ENCODE measurements at regions not wholly inside any gene's neighbourhood (a gene's known extent, or its start where the extent isn't known, plus 50 kb on each side); places are given as distances from the start of the nearest gene placed in this dataset.

DNA sequence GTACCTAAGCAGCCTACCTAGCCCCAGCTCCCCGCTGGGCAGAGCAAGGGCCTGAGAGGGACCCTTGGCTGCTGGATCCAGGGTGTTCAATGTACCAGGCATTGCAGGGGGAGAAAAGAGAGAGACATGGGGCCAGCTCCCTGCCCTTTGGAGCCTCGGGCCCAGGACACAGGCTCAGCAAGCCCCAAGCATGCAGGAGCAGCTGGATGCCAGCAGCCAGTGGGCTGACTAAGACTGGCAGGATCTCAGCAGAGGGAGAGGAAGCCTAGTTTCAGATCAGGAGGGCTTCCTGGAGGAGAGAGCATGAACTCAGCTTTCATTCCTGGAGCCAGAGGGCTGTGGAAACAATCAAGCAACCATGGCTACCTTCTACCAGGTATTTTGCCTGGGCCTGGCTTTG, 82.0 kb upstream of the NKD1 start:
- no peak overlapping the region for H3K4me3 ChIP-seq (ENCODE audit: low read depth, low read length)
- DNase-seq (ENCODE audit: low read depth) = no peak
- TF ChIP-seq, protein P1, sequence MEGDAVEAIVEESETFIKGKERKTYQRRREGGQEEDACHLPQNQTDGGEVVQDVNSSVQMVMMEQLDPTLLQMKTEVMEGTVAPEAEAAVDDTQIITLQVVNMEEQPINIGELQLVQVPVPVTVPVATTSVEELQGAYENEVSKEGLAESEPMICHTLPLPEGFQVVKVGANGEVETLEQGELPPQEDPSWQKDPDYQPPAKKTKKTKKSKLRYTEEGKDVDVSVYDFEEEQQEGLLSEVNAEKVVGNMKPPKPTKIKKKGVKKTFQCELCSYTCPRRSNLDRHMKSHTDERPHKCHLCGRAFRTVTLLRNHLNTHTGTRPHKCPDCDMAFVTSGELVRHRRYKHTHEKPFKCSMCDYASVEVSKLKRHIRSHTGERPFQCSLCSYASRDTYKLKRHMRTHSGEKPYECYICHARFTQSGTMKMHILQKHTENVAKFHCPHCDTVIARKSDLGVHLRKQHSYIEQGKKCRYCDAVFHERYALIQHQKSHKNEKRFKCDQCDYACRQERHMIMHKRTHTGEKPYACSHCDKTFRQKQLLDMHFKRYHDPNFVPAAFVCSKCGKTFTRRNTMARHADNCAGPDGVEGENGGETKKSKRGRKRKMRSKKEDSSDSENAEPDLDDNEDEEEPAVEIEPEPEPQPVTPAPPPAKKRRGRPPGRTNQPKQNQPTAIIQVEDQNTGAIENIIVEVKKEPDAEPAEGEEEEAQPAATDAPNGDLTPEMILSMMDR (IDR thresholded peaks at IDR 0.05; ENCODE audit: control insufficient read depth, extremely low read depth, insufficient read depth) = no peak

DNA sequence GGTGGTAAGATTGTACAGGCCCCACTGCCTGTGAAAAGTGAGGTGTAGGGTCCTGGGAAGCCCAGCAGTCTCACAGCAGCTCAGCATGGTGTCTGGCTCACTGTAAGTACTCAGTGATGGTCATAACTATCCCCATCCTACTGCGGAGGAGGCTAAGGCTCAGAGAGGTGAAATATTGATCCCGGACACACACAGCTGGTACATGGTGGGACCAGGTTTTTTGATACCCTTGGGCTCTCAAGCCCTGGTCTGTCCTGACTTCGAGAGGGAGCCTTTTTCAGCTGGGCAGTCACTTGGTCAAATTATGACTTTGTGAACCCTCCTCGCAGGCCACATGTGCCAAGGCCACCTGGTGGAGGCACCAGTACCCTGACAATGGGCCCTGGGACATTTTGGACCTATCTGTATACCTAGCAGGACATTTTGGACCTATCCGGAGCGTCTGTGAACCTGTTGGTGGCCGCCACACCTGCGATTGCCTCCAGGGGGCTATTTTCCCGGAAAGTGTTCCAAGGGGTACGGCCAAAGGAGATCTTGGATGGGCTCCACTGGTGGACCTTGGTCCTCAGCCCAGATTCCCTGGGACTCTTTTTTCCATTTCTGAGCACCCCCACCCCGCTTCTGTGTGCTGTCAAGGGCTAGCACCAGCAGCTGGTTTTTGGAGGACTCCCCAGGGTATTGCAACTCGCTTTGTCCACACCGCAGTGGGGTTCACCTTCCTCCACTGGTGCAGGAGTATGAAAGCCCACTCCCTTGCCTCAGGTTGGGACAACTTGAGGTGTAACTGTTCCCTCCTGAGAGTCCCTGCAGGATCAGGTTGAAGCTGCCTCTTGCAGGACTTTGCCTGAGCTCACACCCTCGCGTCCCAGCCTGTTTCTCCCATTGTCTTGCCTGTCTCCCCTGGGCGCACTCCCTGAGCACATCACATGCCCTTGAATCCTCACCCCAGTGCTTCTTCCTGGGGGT, 83.6 kb upstream of the NKD1 start:
- DNase-seq (ENCODE audit: low read depth) = no peak
- TF ChIP-seq, protein P1 (IDR thresholded peaks at IDR 0.05; ENCODE audit: control insufficient read depth, extremely low read depth, insufficient read depth) = no peak
- no peak overlapping the region for H3K4me3 ChIP-seq (ENCODE audit: low read depth, low read length)

DNA sequence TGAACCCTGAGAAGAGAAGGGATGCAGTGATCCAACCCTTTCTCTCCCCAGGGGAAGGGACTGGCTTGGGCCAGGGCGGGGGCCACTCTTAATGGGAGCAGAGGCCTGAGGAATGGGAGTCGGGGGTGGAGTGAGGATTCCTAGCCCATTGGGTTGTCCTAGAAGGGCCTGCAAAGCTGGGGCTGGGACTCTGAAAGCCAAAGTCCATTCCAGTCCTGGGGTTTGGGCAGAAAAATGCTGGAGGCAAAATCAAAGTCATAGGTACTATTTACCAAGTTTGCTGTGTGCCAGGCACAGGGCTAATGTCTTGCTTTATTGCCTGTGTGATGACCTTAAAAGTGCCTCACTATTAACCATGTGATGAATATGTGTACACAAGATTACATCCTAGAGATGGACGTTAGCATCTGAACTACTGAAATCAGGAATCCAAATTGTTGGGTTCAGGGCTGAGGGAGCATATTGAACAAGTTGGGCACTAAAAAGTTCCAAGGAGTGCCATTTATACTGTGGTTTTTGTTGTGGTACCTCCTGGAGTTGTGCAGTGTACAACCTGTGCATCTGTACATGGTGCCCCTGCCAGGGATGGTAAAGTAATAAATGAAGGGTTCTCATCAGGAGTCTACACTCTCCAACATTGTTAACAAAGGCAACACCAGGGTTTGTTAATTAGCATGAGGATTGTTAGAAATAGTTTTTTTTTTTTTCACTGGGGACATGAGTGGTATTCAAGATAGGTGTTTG, 84.4 kb upstream of the NKD1 start:
- DNase-seq (ENCODE audit: low read depth) = no peak
- H3K4me3 ChIP-seq (ENCODE audit: low read depth, low read length) = no peak overlapping the region
- TF ChIP-seq, protein P1 (IDR thresholded peaks at IDR 0.05; ENCODE audit: control insufficient read depth, extremely low read depth, insufficient read depth) = no peak

DNA sequence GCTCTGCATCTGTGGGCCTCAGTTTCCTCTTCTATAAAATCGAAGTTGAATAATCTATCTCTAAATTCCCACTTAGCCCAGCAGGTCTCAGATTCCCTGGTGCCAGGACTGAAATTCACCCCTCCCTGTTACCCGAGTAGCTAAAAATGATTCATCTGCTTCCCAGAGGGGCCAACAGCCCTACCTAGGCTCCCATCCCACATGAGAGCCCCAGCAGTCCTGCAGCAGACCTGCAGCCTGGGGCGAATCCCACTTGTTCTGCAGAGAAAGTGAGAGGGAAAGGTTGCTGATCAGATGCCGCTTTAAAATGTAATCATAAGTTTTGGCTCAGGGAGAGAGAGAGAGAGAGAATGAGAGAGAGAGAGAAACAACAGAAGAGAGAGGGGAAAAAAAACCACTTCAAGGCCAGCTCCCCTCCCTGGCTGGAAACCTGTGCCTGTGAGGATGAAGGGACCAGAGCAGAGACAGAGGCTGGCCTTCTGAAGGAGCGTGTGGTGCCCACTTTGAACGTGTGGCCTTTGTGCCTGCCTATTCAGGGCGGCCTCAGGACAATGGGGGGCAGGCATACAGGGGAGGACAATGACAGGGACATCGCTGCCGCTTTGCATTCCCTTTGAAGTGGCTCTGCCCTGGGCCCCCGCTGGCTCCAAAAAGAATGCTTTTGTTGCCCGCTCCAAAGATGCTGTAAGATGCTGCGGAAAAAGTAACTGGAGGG, 85.2 kb upstream of the NKD1 start:
- H3K4me3 ChIP-seq (ENCODE audit: low read depth, low read length) = no peak overlapping the region
- no peak for DNase-seq (ENCODE audit: low read depth)
- TF ChIP-seq, protein P1 (IDR thresholded peaks at IDR 0.05; ENCODE audit: control insufficient read depth, extremely low read depth, insufficient read depth) = no peak

DNA sequence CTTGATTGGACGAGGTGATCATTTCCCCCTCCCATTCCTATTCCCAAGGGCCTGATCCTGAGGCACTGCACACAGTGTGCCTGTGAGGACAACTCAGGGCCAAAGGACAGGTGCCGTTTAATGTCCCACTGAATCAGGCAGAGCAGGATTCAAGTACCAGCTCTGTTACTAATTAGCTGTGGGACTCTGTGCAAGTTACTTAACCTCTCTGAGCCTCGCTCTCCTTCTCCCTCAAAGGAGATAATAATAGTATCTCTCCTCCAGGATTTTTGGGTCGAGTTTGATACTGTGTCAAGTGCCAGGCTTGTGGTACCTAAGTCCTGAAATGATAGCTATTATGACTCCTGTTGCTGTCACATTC, 86.8 kb upstream of the NKD1 start:
- no peak for DNase-seq (ENCODE audit: low read depth)
- H3K4me3 ChIP-seq (ENCODE audit: low read depth, low read length) = no peak overlapping the region
- TF ChIP-seq, protein P1 (IDR thresholded peaks at IDR 0.05; ENCODE audit: control insufficient read depth, extremely low read depth, insufficient read depth) = no peak

DNA sequence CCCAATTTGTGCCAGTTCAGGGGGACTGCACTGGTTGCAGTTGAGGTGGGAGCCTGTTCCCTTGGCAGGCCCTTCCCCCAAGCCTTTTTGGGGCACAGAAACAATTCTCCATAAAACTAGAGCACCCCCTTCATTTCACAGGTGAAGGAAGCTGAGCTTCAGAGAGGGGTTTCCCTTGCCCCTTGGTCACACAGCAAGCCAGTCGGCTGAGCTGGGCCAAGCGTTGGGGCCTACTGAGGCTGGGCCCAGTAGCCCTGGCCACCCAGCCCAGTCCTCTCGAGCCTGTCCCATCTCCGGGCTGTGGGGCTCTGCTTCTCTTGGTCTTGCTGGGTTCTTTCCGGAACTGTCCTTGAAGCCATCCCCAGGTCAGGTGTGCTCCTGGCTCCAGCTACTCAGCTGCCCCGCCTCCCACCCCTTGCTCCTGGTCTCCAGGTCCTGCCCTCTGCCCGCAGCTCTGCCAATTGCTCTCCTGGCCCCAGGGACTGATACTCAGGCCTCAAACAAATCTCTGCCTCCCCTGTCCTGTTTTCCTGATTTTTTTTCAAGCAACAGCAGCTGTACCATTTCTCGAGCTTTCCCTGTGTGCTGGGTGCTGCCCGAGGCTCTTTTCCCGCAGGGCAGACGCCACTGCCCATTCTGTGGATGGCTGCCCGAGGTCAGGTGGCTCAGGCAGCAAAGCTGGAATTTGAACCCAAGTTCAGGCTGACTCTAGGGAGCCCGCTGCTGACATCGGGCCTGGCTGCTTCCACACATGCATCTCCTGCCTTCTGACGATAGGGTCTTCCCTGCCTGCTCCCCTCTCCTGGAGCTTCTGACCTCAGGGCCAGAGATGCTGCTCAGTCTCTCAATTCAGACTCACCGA, 87.4 kb upstream of the NKD1 start:
- no peak for DNase-seq (ENCODE audit: low read depth)
- H3K4me3 ChIP-seq (ENCODE audit: low read depth, low read length) = no peak overlapping the region
- TF ChIP-seq, protein P1 (IDR thresholded peaks at IDR 0.05; ENCODE audit: control insufficient read depth, extremely low read depth, insufficient read depth) = no peak

Data from LNCaP clone FGC (cell line).